ENCODE measurements at regions not wholly inside any gene's neighbourhood (a gene's known extent, or its start where the extent isn't known, plus 50 kb on each side); places are given as distances from the start of the nearest gene placed in this dataset.
"Not testable (repeated sequence)": the region's sequence is repeated elsewhere in the genome, so short reads cannot be mapped to it uniquely, and the experiment has no call there.

GRCh38 chr9:40196803-40197202, 841.3 kb downstream of the SPATA31A1 start:
- H3K27me3 ChIP-seq (ENCODE audit: insufficient read depth, low read depth, severe bottlenecking); DNase-seq: not testable (repeated sequence)

GRCh38 chr9:40221596-40222233, 866.2 kb downstream of the SPATA31A1 start:
- H3K4me3 ChIP-seq (ENCODE audit: low read depth, low read length); DNase-seq; H3K27ac ChIP-seq: not testable (repeated sequence)

More at GRCh38 chr9:40196803-40197202, 841.3 kb downstream of the SPATA31A1 start:
- H3K9me3 ChIP-seq (ENCODE audit: severe bottlenecking); H3K27ac ChIP-seq; H3K36me3 ChIP-seq; H3K4me3 ChIP-seq (ENCODE audit: low read depth, low read length): not testable (repeated sequence)

GRCh38 chr9:40222617-40223200, 867.2 kb downstream of the SPATA31A1 start:
- H3K36me3 ChIP-seq; H3K9me3 ChIP-seq (ENCODE audit: severe bottlenecking); H3K27ac ChIP-seq; H3K27me3 ChIP-seq (ENCODE audit: insufficient read depth, low read depth, severe bottlenecking): not testable (repeated sequence)
- DNase-seq, result peak; percentile 62
- H3K4me3 ChIP-seq (ENCODE audit: low read depth, low read length), result peak overlapping the region; percentile 27

More at GRCh38 chr9:40221596-40222233, 866.2 kb downstream of the SPATA31A1 start:
- H3K9me3 ChIP-seq (ENCODE audit: severe bottlenecking); H3K27me3 ChIP-seq (ENCODE audit: insufficient read depth, low read depth, severe bottlenecking); H3K36me3 ChIP-seq: not testable (repeated sequence)

GRCh38 chr9:40223353-40223752, 867.9 kb downstream of the SPATA31A1 start:
- H3K9me3 ChIP-seq (ENCODE audit: severe bottlenecking); H3K27ac ChIP-seq; H3K36me3 ChIP-seq; H3K27me3 ChIP-seq (ENCODE audit: insufficient read depth, low read depth, severe bottlenecking): not testable (repeated sequence)
- peak; percentile 25 for DNase-seq
- peak overlapping the region; percentile 27 for H3K4me3 ChIP-seq (ENCODE audit: low read depth, low read length)
